ENCODE measurements at regions not wholly inside any gene's neighbourhood (a gene's known extent, or its start where the extent isn't known, plus 50 kb on each side); places are given as distances from the start of the nearest gene placed in this dataset.
"Not testable (repeated sequence)": the region's sequence is repeated elsewhere in the genome, so short reads cannot be mapped to it uniquely, and the experiment has no call there.

GRCh38 chr5:72646246-72646866 lies 139.1 kb upstream of the ZNF366 start:
- DNase-seq (ENCODE audit: low read depth), result no peak
- H3K4me3 ChIP-seq (ENCODE audit: low read length), result no peak overlapping the region
- TF ChIP-seq CTCF (conservative IDR thresholded peaks at IDR 0.05; ENCODE audit: low read depth, low read length), result no peak

- TF ChIP-seq CTCF (conservative IDR thresholded peaks at IDR 0.05; ENCODE audit: low read depth, low read length), result no peak
- DNase-seq (ENCODE audit: low read depth), result no peak
- H3K4me3 ChIP-seq (ENCODE audit: low read length), result no peak overlapping the region
Measured at GRCh38 chr5:72645064-72645846, 138.0 kb upstream of the ZNF366 start.

- no peak overlapping the region for H3K4me3 ChIP-seq (ENCODE audit: low read length)
- no peak for TF ChIP-seq CTCF (conservative IDR thresholded peaks at IDR 0.05; ENCODE audit: low read depth, low read length)
- no peak for DNase-seq (ENCODE audit: low read depth)
Measured at GRCh38 chr5:72644296-72644695, 137.1 kb upstream of the ZNF366 start.

GRCh38 chr5:72641164-72641563 lies 134.0 kb upstream of the ZNF366 start:
- TF ChIP-seq CTCF (conservative IDR thresholded peaks at IDR 0.05; ENCODE audit: low read depth, low read length), result no peak
- DNase-seq (ENCODE audit: low read depth), result no peak
- no peak overlapping the region for H3K4me3 ChIP-seq (ENCODE audit: low read length)

GRCh38 chr5:72637058-72637457 lies 129.8 kb upstream of the ZNF366 start:
- DNase-seq (ENCODE audit: low read depth), result no peak
- no peak for TF ChIP-seq CTCF (conservative IDR thresholded peaks at IDR 0.05; ENCODE audit: low read depth, low read length)
- no peak overlapping the region for H3K4me3 ChIP-seq (ENCODE audit: low read length)

GRCh38 chr5:72636565-72636964 lies 129.4 kb upstream of the ZNF366 start:
- not testable (repeated sequence) for H3K4me3 ChIP-seq (ENCODE audit: low read length); DNase-seq (ENCODE audit: low read depth)

- TF ChIP-seq CTCF (conservative IDR thresholded peaks at IDR 0.05; ENCODE audit: low read depth, low read length), result no peak
- DNase-seq (ENCODE audit: low read depth), result no peak
- H3K4me3 ChIP-seq (ENCODE audit: low read length), result no peak overlapping the region
Measured at GRCh38 chr5:72634444-72634843, 127.2 kb upstream of the ZNF366 start.
